OCI-LY1 (cell line): ENCODE measurements at regions not wholly inside any gene's neighbourhood (a gene's known extent, or its start where the extent isn't known, plus 50 kb on each side); places are given as distances from the start of the nearest gene placed in this dataset.

Experiments
- EZH2 ChIP-seq: fragments of 200-600 bp; sonication (generic), shearing (Covaris generic); IDR thresholded peaks from 2 replicates; pipeline ENCODE4 v1.8.0; 2017; ENCODE audit warnings: borderline replicate concordance, mixed run types, mild to moderate bottlenecking, antibody characterized with exemption, low read length, moderate library complexity, mixed read lengths
- TF ChIP-seq, protein P1 (sequence below): fragments of 200-600 bp; sonication (generic), shearing (Covaris generic); IDR thresholded peaks from 2 replicates; pipeline ENCODE4 v1.5.1; 2017; ENCODE audit warnings: mild to moderate bottlenecking, antibody characterized with exemption, low read length, moderate library complexity, mixed read lengths

DNA sequence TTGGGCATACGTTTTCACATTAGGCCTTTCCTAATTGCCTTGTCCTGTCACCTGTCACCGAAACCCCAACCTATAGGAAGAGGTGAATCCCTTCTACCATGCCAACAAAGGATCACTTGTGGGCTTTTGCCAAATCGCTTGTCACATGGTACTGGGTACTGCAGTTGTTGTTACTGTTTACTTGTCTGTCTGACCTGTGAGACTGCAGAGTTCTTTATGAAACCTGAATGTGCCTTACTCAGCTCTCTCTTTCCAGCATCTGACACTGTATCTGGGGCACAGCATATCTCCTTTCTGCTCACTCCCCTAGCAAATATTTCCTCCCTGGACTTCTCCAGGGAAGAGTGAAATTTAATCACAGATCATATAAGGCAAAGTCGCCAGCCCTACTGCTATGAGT, 1272.4 kb downstream of the CDH8 start:
- no peak for TF ChIP-seq EZH2
- TF ChIP-seq, protein P1, sequence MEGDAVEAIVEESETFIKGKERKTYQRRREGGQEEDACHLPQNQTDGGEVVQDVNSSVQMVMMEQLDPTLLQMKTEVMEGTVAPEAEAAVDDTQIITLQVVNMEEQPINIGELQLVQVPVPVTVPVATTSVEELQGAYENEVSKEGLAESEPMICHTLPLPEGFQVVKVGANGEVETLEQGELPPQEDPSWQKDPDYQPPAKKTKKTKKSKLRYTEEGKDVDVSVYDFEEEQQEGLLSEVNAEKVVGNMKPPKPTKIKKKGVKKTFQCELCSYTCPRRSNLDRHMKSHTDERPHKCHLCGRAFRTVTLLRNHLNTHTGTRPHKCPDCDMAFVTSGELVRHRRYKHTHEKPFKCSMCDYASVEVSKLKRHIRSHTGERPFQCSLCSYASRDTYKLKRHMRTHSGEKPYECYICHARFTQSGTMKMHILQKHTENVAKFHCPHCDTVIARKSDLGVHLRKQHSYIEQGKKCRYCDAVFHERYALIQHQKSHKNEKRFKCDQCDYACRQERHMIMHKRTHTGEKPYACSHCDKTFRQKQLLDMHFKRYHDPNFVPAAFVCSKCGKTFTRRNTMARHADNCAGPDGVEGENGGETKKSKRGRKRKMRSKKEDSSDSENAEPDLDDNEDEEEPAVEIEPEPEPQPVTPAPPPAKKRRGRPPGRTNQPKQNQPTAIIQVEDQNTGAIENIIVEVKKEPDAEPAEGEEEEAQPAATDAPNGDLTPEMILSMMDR, result no peak
